PC-3 (cell line): ENCODE measurements at regions not wholly inside any gene's neighbourhood (a gene's known extent, or its start where the extent isn't known, plus 50 kb on each side); places are given as distances from the start of the nearest gene placed in this dataset.

Experiments used
- EZH2phosphoT487 ChIP-seq: fragments of 300-600 bp; sonication (generic); IDR thresholded peaks from 2 replicates; pipeline ENCODE4 v1.6.1; 2018; ENCODE audit warnings: mild to moderate bottlenecking, antibody characterized with exemption, low read length, borderline replicate concordance
- TF ChIP-seq, protein P1 (sequence below): fragments of 300-600 bp; sonication (generic); conservative IDR thresholded peaks from 2 replicates; pipeline ENCODE4 v1.5.1; 2017; ENCODE audit warnings: antibody characterized with exemption, low read depth, mild to moderate bottlenecking, low read length

DNA sequence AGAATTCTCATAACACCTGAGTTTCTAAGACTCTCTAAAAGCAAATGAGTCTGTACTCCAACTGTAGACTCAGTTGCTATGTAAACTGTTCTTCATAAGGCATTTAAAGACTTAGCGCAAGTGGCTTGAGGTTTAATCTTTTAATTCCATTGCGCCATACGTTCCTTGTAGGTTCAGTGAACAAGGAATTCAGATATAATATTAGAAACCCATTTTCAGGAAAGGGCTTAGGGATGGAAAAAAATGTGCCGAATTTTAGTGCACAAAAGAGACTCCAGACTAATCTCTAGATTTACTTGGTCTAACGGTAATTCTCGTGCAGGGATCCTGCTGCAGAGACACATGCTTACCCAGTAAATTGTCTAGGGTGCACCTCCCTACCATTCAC is 268.9 kb upstream of the TANK start:
- TF ChIP-seq EZH2phosphoT487 = no peak
- TF ChIP-seq, protein P1, sequence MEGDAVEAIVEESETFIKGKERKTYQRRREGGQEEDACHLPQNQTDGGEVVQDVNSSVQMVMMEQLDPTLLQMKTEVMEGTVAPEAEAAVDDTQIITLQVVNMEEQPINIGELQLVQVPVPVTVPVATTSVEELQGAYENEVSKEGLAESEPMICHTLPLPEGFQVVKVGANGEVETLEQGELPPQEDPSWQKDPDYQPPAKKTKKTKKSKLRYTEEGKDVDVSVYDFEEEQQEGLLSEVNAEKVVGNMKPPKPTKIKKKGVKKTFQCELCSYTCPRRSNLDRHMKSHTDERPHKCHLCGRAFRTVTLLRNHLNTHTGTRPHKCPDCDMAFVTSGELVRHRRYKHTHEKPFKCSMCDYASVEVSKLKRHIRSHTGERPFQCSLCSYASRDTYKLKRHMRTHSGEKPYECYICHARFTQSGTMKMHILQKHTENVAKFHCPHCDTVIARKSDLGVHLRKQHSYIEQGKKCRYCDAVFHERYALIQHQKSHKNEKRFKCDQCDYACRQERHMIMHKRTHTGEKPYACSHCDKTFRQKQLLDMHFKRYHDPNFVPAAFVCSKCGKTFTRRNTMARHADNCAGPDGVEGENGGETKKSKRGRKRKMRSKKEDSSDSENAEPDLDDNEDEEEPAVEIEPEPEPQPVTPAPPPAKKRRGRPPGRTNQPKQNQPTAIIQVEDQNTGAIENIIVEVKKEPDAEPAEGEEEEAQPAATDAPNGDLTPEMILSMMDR = no peak
